Panc1 (cell line): ENCODE measurements at regions not wholly inside any gene's neighbourhood (a gene's known extent, or its start where the extent isn't known, plus 50 kb on each side); places are given as distances from the start of the nearest gene placed in this dataset.

ENCODE experiments used
- ATAC-seq: fragments of 200-7000 bp; cut with Tn5 transposase; 2 replicates; pipeline ENCODE4 v1.9.1; 2020; ENCODE audit warnings: mild to moderate bottlenecking, moderate library complexity
- BruUV-seq: library from RNA; stranded (reverse); fragments of 400-500 nt; replicated peaks from 2 replicates; lab custom pipeline; 2021; lab: Mats Ljungman, UMichigan
- CTCF ChIA-PET: fragments of 300-600 bp; sonication (Branson Sonifier 250); formaldehyde crosslinking; loops from one replicate; lab custom pipeline; 2022; ENCODE audit warnings: antibody characterized with exemption; lab: Charles Lee
- POLR2A ChIA-PET: fragments of 300-600 bp; sonication (Branson Sonifier 250); formaldehyde crosslinking; loops from one replicate; lab custom pipeline; 2022; ENCODE audit warnings: antibody characterized with exemption; lab: Charles Lee
- DNase-seq: peaks from one replicate; pipeline ENCODE4 v3.0.0-alpha.2; 2010; ENCODE audit warnings: low read depth, low spot score
- H3K27ac ChIP-seq: 2 replicates; pipeline ENCODE4 v1.5.1; 2011; ENCODE audit warnings: mild to moderate bottlenecking, low read length, inconsistent platforms
- H3K27me3 ChIP-seq: fragments of 200-500 bp; sonication (Bioruptor generic); 2 replicates; pipeline ENCODE4 v1.6.0; 2014; ENCODE audit warnings: low read length, inconsistent platforms; ENCODE audit not compliant: control insufficient read depth, insufficient read depth
- H3K36me3 ChIP-seq: fragments of 200-500 bp; sonication (Bioruptor generic); 2 replicates; pipeline ENCODE4 v1.5.1; 2014; ENCODE audit warnings: inconsistent platforms, mild to moderate bottlenecking, low read length, moderate library complexity; ENCODE audit not compliant: control insufficient read depth, insufficient read depth
- H3K4me1 ChIP-seq: 2 replicates; pipeline ENCODE4 v1.5.1; 2011; ENCODE audit warnings: inconsistent platforms, mild to moderate bottlenecking, low read length, moderate library complexity; ENCODE audit not compliant: control insufficient read depth, insufficient read depth
- H3K4me3 ChIP-seq, 2 experiments: 2 replicates each; pipeline ENCODE4 v1.5.1; 2011 to 2012; ENCODE audit warnings: low read depth in 2 of 2, low read length in 2 of 2, mild to moderate bottlenecking in 2 of 2, inconsistent platforms in 1 of 2, moderate library complexity in 1 of 2
- H3K9me3 ChIP-seq: fragments of 200-500 bp; sonication (Bioruptor generic); 2 replicates; pipeline ENCODE4 v1.5.1; 2014; ENCODE audit warnings: low read depth, mild to moderate bottlenecking, inconsistent platforms, low read length, moderate library complexity; ENCODE audit not compliant: control insufficient read depth, insufficient read depth
- CTCF ChIP-seq: fragments of 450-650 bp; IDR thresholded peaks from 2 replicates; pipeline ENCODE4 v1.5.1; 2017; ENCODE audit warnings: mild to moderate bottlenecking
- POLR2AphosphoS5 ChIP-seq: IDR thresholded peaks from 2 replicates; pipeline ENCODE4 v1.6.1; 2012; ENCODE audit warnings: mild to moderate bottlenecking, low read depth, low read length, moderate library complexity
- REST ChIP-seq, 2 experiments: IDR thresholded peaks; 2 replicates each; pipeline ENCODE4 v1.6.1; 2011 to 2012; ENCODE audit warnings: low read depth in 2 of 2, control low read depth in 1 of 2, low read length in 1 of 2, mild to moderate bottlenecking in 1 of 2, moderate library complexity in 1 of 2; ENCODE audit not compliant: insufficient read depth in 1 of 2
- SIN3A ChIP-seq: IDR thresholded peaks from 2 replicates; pipeline ENCODE4 v1.6.1; 2012; ENCODE audit warnings: low read depth, mild to moderate bottlenecking, low read length, moderate library complexity, borderline replicate concordance; ENCODE audit not compliant: insufficient read depth
- TCF7L2 ChIP-seq: IDR thresholded peaks from 2 replicates; pipeline ENCODE4 v1.6.1; 2011; ENCODE audit warnings: mild to moderate bottlenecking, low read depth, low read length, inconsistent platforms
- in situ Hi-C: cut with HindIII; loops from 2 replicates; pipeline ENCODE4 v1.10.0; 2016; ENCODE audit warnings: low sequenced_read_pairs, low pct_unique_long_range_greater_than_20kb
- intact Hi-C: fragments of 100-400 bp; cut with micrococcal nuclease; formaldehyde crosslinking; loops from one replicate; pipeline ENCODE4 v1.10.0; 2022; ENCODE audit not compliant: unreplicated experiment

GRCh38 chrX:39903937-39904336, 193.8 kb downstream of the BCOR start:
- no TSS peak for BruUV-seq
- no peak overlapping the region for H3K4me3 ChIP-seq
- H3K4me1 ChIP-seq = no peaks in the 10 kb centered on the region; the same call in 1 of the 2 replicates
- DNase-seq (no peak), ATAC-seq (no peak)
- no peaks in the 10 kb centered on the region for H3K9me3 ChIP-seq
- POLR2A ChIA-PET = no interaction called here
- intact Hi-C loops (no loop called here), in situ Hi-C loops (no loop called here)
- TF ChIP-seq REST (IDR thresholded peaks at IDR 0.05; ENCODE audit: insufficient read depth in 1 of 2, low read depth in 2 of 2, low read length in 1 of 2) = no peak
- TF ChIP-seq TCF7L2 = no peak
- no peak for TF ChIP-seq POLR2AphosphoS5
- no peak for TF ChIP-seq SIN3A
- TF ChIP-seq CTCF = no peak
- H3K27ac ChIP-seq = no peak overlapping the region
- CTCF ChIA-PET = no interaction called here
- H3K36me3 ChIP-seq = no peaks in the 10 kb centered on the region
- H3K27me3 ChIP-seq = no peaks in the 10 kb centered on the region

- ChIA-PET CTCF (interaction anchor here (0.5 kb wide), 1 partner anchor 52 kb away, joined by 8 read pairs; no protein-coding TSS in a partner anchor), POLR2A (no interaction called here)
- no peak overlapping the region for H3K27ac ChIP-seq
- ATAC-seq (no peak), DNase-seq (no peak)
- no TSS peak for BruUV-seq
- no peaks in the 10 kb centered on the region for H3K27me3 ChIP-seq
- H3K36me3 ChIP-seq = no peaks in the 10 kb centered on the region
- in situ Hi-C loops (no loop called here), intact Hi-C loops (no loop called here)
- no peaks in the 10 kb centered on the region for H3K9me3 ChIP-seq
- no peak overlapping the region for H3K4me3 ChIP-seq
- no peaks in the 10 kb centered on the region; the same call in 1 of the 2 replicates for H3K4me1 ChIP-seq
- no peak for TF ChIP-seq TCF7L2
Observed at GRCh38 chrX:39904816-39905537, 192.8 kb downstream of the BCOR start.

GRCh38 chrX:39905538-39905891, 192.2 kb downstream of the BCOR start:
- in situ Hi-C loops (no loop called here), intact Hi-C loops (no loop called here)
- Histone ChIP-seq H3K4me1 (no peaks in the 10 kb centered on the region; the same call in 1 of the 2 replicates), H3K4me3 (no peak overlapping the region), H3K36me3 (no peaks in the 10 kb centered on the region), H3K27me3 (no peaks in the 10 kb centered on the region), H3K27ac (no peak overlapping the region), H3K9me3 (no peaks in the 10 kb centered on the region)
- TF ChIP-seq TCF7L2 = no peak
- no peak for TF ChIP-seq CTCF
- no peak for TF ChIP-seq REST (IDR thresholded peaks at IDR 0.05; ENCODE audit: insufficient read depth in 1 of 2, low read depth in 2 of 2, low read length in 1 of 2)
- TF ChIP-seq POLR2AphosphoS5 = no peak
- TF ChIP-seq SIN3A = no peak
- DNase-seq (no peak), ATAC-seq (no peak)
- no TSS peak for BruUV-seq
- POLR2A ChIA-PET = no interaction called here
- CTCF ChIA-PET = no interaction called here
